HG03066 (cell line): ENCODE measurements at regions not wholly inside any gene's neighbourhood (a gene's known extent, or its start where the extent isn't known, plus 50 kb on each side); places are given as distances from the start of the nearest gene placed in this dataset.

ENCODE experiments used
- ATAC-seq: cut with Tn5 transposase; IDR thresholded peaks from one replicate; pipeline ENCODE4 v1.9.1; 2021; ENCODE audit warnings: low read depth; ENCODE audit not compliant: unreplicated experiment

GRCh38 chr2:18332477-18332876 is 228.0 kb downstream of the RDH14 start:
- no peak for ATAC-seq

DNA sequence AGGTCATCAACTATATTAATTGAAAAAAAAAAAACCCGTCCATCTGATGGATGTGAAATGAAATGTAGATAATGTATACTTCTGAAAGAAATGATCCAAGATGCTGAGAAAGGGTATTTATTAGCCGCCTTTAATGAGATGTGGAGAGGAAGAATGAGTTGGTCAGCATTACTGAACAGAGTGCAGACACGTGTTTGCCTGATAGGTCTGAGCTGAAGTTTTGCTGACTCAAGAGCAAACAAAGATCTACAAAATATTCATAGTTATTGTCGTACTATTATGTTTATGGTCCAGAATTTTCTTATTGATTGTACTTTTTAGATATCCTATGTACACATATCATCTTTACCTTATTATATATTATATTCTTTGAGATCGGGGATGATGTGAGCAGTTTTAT is 235.3 kb downstream of the RDH14 start:
- no peak for ATAC-seq

GRCh38 chr2:18319987-18320386 is 240.5 kb downstream of the RDH14 start:
- no peak for ATAC-seq

DNA sequence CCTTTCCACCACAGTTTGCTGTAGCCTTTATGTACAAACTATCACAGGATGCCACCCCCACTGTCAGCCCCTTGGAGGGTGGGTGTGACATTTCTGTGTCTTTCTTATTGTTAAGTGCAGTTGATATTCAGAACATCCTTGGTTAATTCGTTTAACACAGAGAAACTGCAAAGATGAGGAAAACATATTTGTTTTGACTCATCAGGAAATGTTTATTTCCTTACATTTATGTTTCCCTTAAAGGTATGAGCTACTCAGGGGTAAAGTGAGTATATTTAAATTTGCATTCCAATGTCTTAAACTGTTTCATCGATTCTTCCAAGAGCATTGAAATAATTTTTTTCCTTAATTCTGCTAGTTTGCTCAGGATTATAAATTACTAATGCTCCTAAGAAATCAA is 243.4 kb downstream of the RDH14 start:
- ATAC-seq, result no peak

- no peak for ATAC-seq
Observed at GRCh38 chr2:18312818-18313217, 247.6 kb downstream of the RDH14 start.

GRCh38 chr2:18311420-18312195 is 248.8 kb downstream of the RDH14 start:
- ATAC-seq, result no peak

GRCh38 chr2:18309627-18310026 is 250.8 kb downstream of the RDH14 start:
- ATAC-seq, result no peak

GRCh38 chr2:18309188-18309587 is 251.3 kb downstream of the RDH14 start:
- no peak for ATAC-seq

- ATAC-seq, result no peak
Observed at GRCh38 chr2:18304849-18305248, 255.6 kb downstream of the RDH14 start.

DNA sequence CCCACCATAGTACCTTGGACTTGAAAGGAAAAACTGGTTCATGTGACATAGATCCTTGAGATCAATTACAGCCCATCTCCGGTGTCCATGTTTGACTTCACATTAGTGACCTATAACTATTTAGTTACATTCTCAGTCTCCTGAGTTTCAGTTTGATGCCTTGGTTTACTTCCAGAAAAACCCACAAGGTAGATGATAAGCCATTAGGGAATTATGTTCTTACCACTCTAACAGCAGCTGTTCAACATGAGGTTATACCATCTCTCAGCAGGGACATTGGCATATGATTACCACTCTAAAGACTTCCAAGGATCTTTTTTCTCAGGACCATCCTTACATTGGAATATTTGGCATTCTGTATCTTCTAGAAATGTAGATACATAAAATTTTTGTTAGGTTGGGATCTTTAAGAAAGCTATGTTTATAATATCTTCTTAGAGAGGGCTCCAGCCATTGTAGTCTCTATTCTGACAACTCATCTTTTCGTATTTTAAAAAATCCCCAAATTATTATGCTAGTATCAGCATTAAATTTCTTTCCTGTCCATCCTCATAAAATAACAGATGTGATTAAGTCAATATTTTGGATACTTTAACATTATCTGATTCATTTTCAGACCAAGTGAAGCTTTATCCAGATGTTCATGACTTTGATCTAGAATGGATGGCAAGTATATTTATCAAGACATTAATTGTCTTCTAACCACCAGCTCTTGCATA is 258.9 kb downstream of the RDH14 start:
- no peak for ATAC-seq

GRCh38 chr2:18299423-18300212 is 260.8 kb downstream of the RDH14 start:
- no peak for ATAC-seq

DNA sequence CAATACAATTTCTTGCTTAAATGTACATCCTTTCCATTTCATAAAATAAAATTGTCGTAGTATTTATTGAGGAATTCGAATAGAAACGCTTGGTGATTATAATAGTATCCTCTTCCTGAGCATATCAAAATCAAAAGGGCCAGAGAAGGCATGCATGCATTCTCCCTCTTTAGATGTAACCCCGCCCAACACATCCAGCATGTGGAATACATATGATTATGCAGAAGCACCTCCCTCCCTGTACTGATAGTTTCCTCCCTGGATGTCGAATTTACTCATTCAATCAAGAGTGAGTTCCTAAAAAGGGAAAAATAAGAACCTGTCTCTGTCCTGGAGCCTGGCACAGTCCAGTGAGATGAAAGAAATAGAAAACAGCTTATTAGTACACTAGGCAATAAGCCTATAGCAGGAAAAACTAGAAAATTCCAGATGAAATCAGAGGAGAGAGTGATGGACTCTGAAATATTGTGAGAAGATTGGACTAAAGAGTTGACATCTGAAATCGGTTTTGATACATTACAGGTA is 262.9 kb downstream of the RDH14 start:
- ATAC-seq, result no peak

GRCh38 chr2:18290386-18290785 is 270.1 kb downstream of the RDH14 start:
- ATAC-seq, result no peak

GRCh38 chr2:18286897-18287296 is 273.6 kb downstream of the RDH14 start:
- no peak for ATAC-seq

DNA sequence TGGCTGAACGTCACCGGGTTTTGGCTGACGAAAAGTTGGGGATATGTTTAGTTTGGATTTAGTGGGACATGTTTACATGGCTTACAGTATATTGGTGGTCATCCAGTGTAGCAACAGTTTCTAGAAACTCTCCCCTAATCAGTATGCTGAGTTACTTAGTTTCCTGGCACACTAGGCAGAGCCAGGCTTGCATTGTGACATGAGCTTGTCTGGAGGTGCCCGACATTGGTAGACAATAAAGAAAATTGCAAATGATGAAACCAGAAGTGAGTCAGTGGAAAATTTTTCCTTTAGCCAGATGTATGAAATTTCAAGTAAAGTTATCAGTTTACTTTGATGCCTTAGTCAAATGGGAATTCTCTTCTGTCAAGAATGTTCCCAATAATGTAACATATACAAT is 276.1 kb downstream of the RDH14 start:
- no peak for ATAC-seq

DNA sequence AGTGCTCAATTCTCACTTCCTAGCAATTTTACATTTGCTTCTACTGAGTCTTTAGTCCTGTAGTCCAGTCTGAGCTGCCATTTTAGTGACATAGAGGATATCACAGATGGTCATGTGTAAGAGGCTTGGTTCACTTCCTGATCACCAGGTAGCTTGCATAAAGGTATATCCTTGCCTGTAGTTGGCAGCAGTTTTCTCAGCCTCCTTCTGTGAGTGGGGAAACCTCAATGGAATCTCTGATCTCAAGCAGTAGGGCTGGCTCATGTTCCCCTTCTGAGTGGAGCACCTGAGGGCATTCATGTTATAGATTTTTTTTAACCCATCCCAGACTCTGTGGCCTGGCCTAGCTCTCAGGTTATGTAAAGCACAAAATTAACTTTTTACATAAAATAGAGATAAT is 278.4 kb downstream of the RDH14 start:
- no peak for ATAC-seq

DNA sequence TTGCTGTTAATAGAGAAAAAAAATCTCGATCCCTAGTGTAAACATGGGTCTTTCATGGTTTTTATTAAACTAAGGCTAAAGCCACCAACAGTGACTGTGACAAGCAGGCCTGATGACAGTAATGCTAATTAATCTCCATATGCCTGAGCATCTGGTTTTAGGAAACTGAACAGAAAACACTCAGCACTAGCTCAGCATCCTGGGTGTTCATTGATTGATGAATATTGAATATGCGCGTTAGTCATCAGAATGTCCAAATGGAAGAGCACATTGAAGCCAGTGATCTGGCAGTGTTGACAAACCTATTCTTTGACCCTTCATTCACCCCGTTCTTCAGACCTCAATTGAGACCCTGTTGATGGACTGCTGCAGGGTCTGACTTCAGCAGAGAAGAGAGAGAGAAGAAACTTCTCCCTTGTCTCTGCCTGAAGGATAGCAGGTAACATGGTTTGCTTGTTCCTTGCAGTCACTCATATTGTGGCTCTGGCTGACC is 283.8 kb downstream of the RDH14 start:
- no peak for ATAC-seq

- no peak for ATAC-seq
Observed at GRCh38 chr2:18273205-18273604, 287.2 kb downstream of the RDH14 start.

- no peak for ATAC-seq
Observed at GRCh38 chr2:18272148-18272494, 288.3 kb downstream of the RDH14 start.

GRCh38 chr2:18271370-18272147 is 288.9 kb downstream of the RDH14 start:
- ATAC-seq, result no peak
